Activated T-helper 17 cell treated with anti-CD3 and anti-CD28 coated beads, Interleukin-2, amount 50 U/mL, for 72 hours (primary cell): ENCODE measurements at regions not wholly inside any gene's neighbourhood (a gene's known extent, or its start where the extent isn't known, plus 50 kb on each side); places are given as distances from the start of the nearest gene placed in this dataset.

ENCODE experiments used
- ATAC-seq: fragments of 150-1000 bp; cut with Tn5 transposase; replicated peaks from 2 replicates; pipeline ENCODE4 v1.10.0; 2021; ENCODE audit warnings: mild to moderate bottlenecking, moderate library complexity
- H3K27ac Mint-ChIP-seq: one replicate; pipeline ENCODE4 v1.8.0; 2022; ENCODE audit warnings: mixed read lengths
- H3K27me3 Mint-ChIP-seq: one replicate; pipeline ENCODE4 v1.8.0; 2022; ENCODE audit warnings: mixed read lengths
- H3K36me3 Mint-ChIP-seq: one replicate; pipeline ENCODE4 v1.8.0; 2022; ENCODE audit warnings: low read depth, mild to moderate bottlenecking, mixed read lengths
- H3K4me1 Mint-ChIP-seq: one replicate; pipeline ENCODE4 v1.8.0; 2022; ENCODE audit warnings: mixed read lengths
- H3K4me3 Mint-ChIP-seq: one replicate; pipeline ENCODE4 v1.8.0; 2022; ENCODE audit warnings: mild to moderate bottlenecking, mixed read lengths
- H3K9me3 Mint-ChIP-seq: one replicate; pipeline ENCODE4 v1.8.0; 2022; ENCODE audit warnings: mixed read lengths

- Mint-ChIP-seq H3K4me1 (no peaks in the 10 kb centered on the region), H3K9me3 (no peaks in the 10 kb centered on the region), H3K4me3 (no peak overlapping the region), H3K27ac (no peak overlapping the region), H3K27me3 (peaks cover 11% of the 10 kb centered on the region), H3K36me3 (no peaks in the 10 kb centered on the region)
- no peak for ATAC-seq
Measured at GRCh38 chr13:44022196-44022595, 142.5 kb downstream of the LACC1 start.

DNA sequence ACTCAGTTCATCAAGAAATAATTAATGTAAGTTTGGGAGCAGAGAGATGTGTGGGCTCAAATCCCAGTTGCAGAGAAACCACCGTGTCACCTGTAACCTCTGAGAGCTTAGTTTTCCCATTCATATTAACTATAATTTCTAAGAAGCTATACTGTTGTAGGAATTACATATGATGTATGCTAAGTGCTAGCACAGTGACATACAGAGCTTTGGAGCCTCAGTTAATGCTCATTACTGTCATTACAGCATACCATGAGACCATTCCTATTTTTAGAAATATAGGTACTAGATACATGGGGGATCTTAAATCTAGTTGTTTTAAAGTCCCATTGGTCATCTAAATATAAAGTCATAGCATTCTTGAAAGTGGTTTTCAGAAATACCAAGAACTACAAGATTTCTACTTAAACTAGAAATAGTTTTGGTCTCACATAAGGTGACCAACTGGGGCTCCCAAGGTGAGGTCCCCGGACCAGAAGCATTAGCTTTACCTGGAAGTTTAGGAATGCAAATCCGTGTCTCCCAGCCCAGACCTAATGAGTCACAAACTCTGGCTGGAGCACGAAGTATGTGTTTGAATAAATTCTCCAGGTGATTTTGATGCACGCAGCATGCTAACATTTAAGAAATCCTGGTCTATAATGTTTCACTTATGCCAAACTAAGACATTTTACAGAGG lies 144.6 kb downstream of the LACC1 start:
- Mint-ChIP-seq H3K27ac (no peak overlapping the region), H3K36me3 (no peaks in the 10 kb centered on the region), H3K4me1 (no peaks in the 10 kb centered on the region), H3K4me3 (no peak overlapping the region), H3K27me3 (peaks cover 3% of the 10 kb centered on the region), H3K9me3 (no peaks in the 10 kb centered on the region)
- ATAC-seq, result no peak

DNA sequence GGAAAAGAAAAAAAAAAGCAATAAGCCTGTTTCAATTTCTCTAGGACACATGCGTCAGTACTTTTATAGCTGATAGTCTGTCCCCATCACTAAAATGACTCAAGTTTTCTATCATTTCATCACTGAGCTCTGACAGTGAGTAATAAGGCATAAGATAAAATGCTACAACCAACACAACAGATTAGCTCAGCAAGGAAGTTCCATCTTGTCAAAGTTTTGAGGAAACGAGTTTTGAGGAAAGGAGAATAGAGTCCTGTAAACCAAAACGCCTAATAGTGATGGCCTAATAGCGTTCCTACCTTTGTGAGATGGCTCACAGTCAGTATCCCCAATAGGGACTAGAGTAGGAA lies 145.1 kb downstream of the LACC1 start:
- Mint-ChIP-seq H3K4me1 (no peaks in the 10 kb centered on the region), H3K27me3 (peaks cover 3% of the 10 kb centered on the region), H3K27ac (no peak overlapping the region), H3K36me3 (no peaks in the 10 kb centered on the region), H3K4me3 (no peak overlapping the region), H3K9me3 (no peaks in the 10 kb centered on the region)
- ATAC-seq, result no peak

- Mint-ChIP-seq H3K27ac (no peak overlapping the region), H3K4me3 (no peak overlapping the region), H3K36me3 (no peaks in the 10 kb centered on the region), H3K9me3 (no peaks in the 10 kb centered on the region), H3K27me3 (peaks cover 3% of the 10 kb centered on the region), H3K4me1 (no peaks in the 10 kb centered on the region)
- ATAC-seq, result no peak
Measured at GRCh38 chr13:44026194-44026593, 146.5 kb downstream of the LACC1 start.

GRCh38 chr13:44028734-44029133 lies 149.0 kb downstream of the LACC1 start:
- Mint-ChIP-seq H3K9me3 (no peaks in the 10 kb centered on the region), H3K36me3 (no peaks in the 10 kb centered on the region), H3K4me3 (no peak overlapping the region), H3K27ac (no peak overlapping the region), H3K27me3 (peaks cover 3% of the 10 kb centered on the region), H3K4me1 (no peaks in the 10 kb centered on the region)
- ATAC-seq, result no peak

DNA sequence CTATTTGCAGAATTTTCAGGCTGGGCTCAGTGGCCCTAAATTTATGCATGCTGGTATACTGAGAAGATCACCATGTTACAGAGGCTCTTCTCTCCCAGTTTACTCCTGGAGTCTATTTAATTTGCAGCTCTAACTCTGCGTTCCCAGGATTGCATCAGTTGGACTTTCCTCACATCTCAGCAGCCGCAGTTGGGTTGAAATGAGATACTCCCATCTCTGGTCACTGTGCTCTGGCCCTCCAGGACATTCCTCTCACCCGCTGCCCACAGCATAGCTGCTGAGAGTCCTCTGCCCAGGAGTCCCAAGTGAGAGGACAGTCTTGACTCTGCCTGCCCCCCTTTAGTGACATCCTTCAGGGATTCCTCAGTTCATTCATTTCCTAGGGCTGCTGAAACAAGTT lies 150.9 kb downstream of the LACC1 start:
- Mint-ChIP-seq H3K9me3 (no peaks in the 10 kb centered on the region), H3K36me3 (no peaks in the 10 kb centered on the region), H3K4me1 (no peaks in the 10 kb centered on the region), H3K27me3 (peaks cover 15% of the 10 kb centered on the region), H3K4me3 (no peak overlapping the region), H3K27ac (no peak overlapping the region)
- no peak for ATAC-seq

GRCh38 chr13:44031555-44031954 lies 151.9 kb downstream of the LACC1 start:
- H3K9me3 Mint-ChIP-seq, result no peaks in the 10 kb centered on the region
- no peak overlapping the region for H3K27ac Mint-ChIP-seq
- no peaks in the 10 kb centered on the region for H3K4me1 Mint-ChIP-seq
- H3K27me3 Mint-ChIP-seq, result peaks cover 16% of the 10 kb centered on the region
- H3K36me3 Mint-ChIP-seq, result no peaks in the 10 kb centered on the region
- no peak overlapping the region for H3K4me3 Mint-ChIP-seq
- ATAC-seq, result no peak

DNA sequence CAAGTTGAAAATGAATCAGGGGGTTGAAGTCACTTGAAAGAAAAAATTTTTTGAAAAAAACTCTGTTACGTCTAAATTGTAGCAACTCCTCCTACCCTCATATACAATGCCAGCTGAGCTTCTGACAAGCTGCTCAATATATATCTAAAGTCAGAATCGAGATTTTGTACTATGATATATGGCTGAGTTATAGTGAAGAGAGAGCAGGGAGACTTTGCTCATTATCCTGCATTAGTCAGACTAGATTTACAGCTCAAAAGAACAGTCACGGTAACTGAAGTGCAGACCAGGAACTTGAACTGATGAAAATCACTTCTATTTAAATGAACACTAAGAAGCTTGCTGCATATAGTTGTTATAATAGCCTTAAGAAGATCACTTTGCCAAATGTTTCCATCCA lies 153.1 kb downstream of the LACC1 start:
- no peak for ATAC-seq
- peaks cover 13% of the 10 kb centered on the region for H3K27me3 Mint-ChIP-seq
- no peaks in the 10 kb centered on the region for H3K4me1 Mint-ChIP-seq
- no peak overlapping the region for H3K4me3 Mint-ChIP-seq
- H3K36me3 Mint-ChIP-seq, result no peaks in the 10 kb centered on the region
- no peak overlapping the region for H3K27ac Mint-ChIP-seq
- H3K9me3 Mint-ChIP-seq, result no peaks in the 10 kb centered on the region

- H3K27me3 Mint-ChIP-seq, result peaks cover 16% of the 10 kb centered on the region
- no peak for ATAC-seq
- no peak overlapping the region for H3K4me3 Mint-ChIP-seq
- no peaks in the 10 kb centered on the region for H3K9me3 Mint-ChIP-seq
- H3K36me3 Mint-ChIP-seq, result no peaks in the 10 kb centered on the region
- H3K27ac Mint-ChIP-seq, result no peak overlapping the region
- H3K4me1 Mint-ChIP-seq, result no peaks in the 10 kb centered on the region
Measured at GRCh38 chr13:44035400-44035799, 155.7 kb downstream of the LACC1 start.

DNA sequence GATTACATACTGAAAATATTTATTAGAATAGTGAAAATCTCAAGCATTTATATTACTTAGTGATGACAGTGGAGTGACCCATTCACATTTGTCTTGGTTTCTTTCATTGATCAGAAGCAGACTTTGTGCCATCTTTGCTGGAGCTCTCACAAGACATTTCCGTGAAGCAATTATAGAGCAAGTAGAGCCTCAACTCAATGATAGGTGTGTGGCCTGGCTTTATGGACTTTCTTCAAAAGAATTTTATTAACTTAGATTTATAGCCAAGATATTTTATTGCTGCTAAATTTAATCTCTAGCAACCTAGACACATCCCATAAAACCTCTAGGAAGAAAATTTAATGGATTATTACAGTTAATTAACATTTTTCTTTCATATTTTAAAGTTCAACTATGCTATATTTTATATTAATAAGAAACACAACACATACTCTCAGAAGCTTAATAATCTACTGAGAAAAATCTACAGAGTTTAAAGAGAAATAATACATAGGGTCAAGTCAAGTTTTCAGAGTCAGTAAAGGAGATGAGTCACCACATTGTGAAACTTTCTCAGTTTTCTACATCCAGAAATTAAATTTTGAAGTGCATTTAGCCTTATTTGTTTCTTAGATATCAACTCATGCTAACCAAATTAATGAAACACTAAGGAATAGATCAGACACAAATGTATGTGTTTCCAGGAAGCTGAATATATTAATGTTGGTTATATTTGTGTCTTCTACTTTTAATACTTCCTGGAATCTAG lies 160.5 kb downstream of the LACC1 start:
- Mint-ChIP-seq H3K4me1 (no peaks in the 10 kb centered on the region), H3K4me3 (no peak overlapping the region), H3K9me3 (no peaks in the 10 kb centered on the region), H3K27me3 (peaks cover 18% of the 10 kb centered on the region), H3K36me3 (no peaks in the 10 kb centered on the region), H3K27ac (no peak overlapping the region)
- no peak for ATAC-seq

- H3K4me1 Mint-ChIP-seq, result no peaks in the 10 kb centered on the region
- H3K9me3 Mint-ChIP-seq, result no peaks in the 10 kb centered on the region
- H3K4me3 Mint-ChIP-seq, result no peak overlapping the region
- no peak for ATAC-seq
- peaks cover 16% of the 10 kb centered on the region for H3K27me3 Mint-ChIP-seq
- no peak overlapping the region for H3K27ac Mint-ChIP-seq
- no peaks in the 10 kb centered on the region for H3K36me3 Mint-ChIP-seq
Measured at GRCh38 chr13:44040818-44041100, 161.1 kb downstream of the LACC1 start.

GRCh38 chr13:44044547-44045179 lies 165.0 kb downstream of the LACC1 start:
- Mint-ChIP-seq H3K36me3 (no peaks in the 10 kb centered on the region), H3K4me1 (no peaks in the 10 kb centered on the region), H3K4me3 (no peak overlapping the region), H3K27ac (no peak overlapping the region), H3K9me3 (no peaks in the 10 kb centered on the region), H3K27me3 (peaks cover 38% of the 10 kb centered on the region)
- ATAC-seq, result no peak

DNA sequence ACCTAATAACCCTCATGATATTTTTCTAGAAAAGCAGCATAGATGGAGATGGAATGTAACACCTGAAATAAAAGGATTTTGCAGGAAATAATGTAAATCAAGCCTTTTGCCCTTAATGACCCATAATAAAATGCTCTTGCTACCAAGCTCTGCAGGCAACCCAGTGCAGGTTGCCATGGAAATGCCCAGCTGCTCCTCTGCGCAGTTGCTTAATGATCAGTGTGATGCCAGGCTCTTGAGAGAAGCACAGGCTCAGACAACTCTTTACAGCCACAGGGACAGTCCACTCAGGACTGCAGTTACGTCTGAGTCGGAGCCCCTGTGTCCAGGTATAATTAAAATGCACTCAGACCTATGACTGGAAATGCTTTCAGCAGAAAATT lies 165.5 kb downstream of the LACC1 start:
- Mint-ChIP-seq H3K36me3 (no peaks in the 10 kb centered on the region), H3K9me3 (no peaks in the 10 kb centered on the region), H3K4me1 (no peaks in the 10 kb centered on the region), H3K27me3 (peaks cover 38% of the 10 kb centered on the region), H3K27ac (no peak overlapping the region), H3K4me3 (no peak overlapping the region)
- ATAC-seq, result no peak

DNA sequence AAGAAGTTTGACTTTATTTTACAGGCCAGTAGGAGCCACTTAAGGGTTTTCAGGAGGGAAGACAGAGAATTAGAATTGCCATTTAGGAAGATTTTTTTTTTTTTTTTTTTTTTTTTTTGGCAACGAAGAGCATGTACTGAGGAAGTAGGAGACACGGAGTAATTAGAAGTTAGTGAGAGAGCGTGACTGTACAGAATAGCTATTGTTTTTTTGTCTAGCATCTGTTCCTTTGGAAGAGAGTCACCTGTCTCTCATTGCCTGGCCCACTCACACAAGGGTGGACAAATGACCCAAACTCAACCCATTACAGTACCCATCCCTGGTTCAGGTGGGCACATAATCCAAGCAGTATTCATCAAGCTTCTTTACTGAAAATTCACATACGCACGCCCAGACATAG lies 166.7 kb downstream of the LACC1 start:
- Mint-ChIP-seq H3K27me3 (peaks cover 38% of the 10 kb centered on the region), H3K4me3 (no peak overlapping the region), H3K4me1 (no peaks in the 10 kb centered on the region), H3K9me3 (no peaks in the 10 kb centered on the region), H3K27ac (no peak overlapping the region), H3K36me3 (no peaks in the 10 kb centered on the region)
- no peak for ATAC-seq

GRCh38 chr13:44048326-44048725 lies 168.6 kb downstream of the LACC1 start:
- Mint-ChIP-seq H3K9me3 (no peaks in the 10 kb centered on the region), H3K4me3 (no peak overlapping the region), H3K4me1 (no peaks in the 10 kb centered on the region), H3K27me3 (peaks cover 48% of the 10 kb centered on the region), H3K27ac (no peak overlapping the region), H3K36me3 (no peaks in the 10 kb centered on the region)
- ATAC-seq, result no peak
